ENCODE measurements at regions not wholly inside any gene's neighbourhood (a gene's known extent, or its start where the extent isn't known, plus 50 kb on each side); places are given as distances from the start of the nearest gene placed in this dataset.

GRCh38 chr1:204809488-204809887 lies 61.2 kb upstream of the NFASC start:
- no peak for TF ChIP-seq POLR2A (IDR thresholded peaks at IDR 0.05; ENCODE audit: low read depth, low read length)
- no peak for TF ChIP-seq POLR2AphosphoS5 (IDR thresholded peaks at IDR 0.05; ENCODE audit: low read depth, low read length)
- TF ChIP-seq TAF1 (IDR thresholded peaks at IDR 0.05; ENCODE audit: borderline replicate concordance, low read depth, low read length): no peak

All from GM12892 (cell line).